Parathyroid adenoma (tissue), 2 donors: ENCODE measurements at regions not wholly inside any gene's neighbourhood (a gene's known extent, or its start where the extent isn't known, plus 50 kb on each side); places are given as distances from the start of the nearest gene placed in this dataset.
"Not testable (repeated sequence)": the region's sequence is repeated elsewhere in the genome, so short reads cannot be mapped to it uniquely, and the experiment has no call there.

Experiments
- H2AFZ ChIP-seq: fragments of 300-600 bp; sonication (generic); one replicate; pipeline ENCODE4 v1.7.0; 2017; ENCODE audit warnings: antibody characterized with exemption, mild to moderate bottlenecking
- H3K27ac ChIP-seq: fragments of 300-600 bp; sonication (generic); one replicate; pipeline ENCODE4 v1.7.0; 2017
- H3K27me3 ChIP-seq: fragments of 300-600 bp; sonication (generic); one replicate; pipeline ENCODE4 v1.7.0; 2017; ENCODE audit warnings: low read length; ENCODE audit not compliant: control insufficient read depth, insufficient read depth
- H3K36me3 ChIP-seq: fragments of 300-600 bp; sonication (generic); one replicate; pipeline ENCODE4 v1.7.0; 2017; ENCODE audit warnings: low read length; ENCODE audit not compliant: control insufficient read depth, insufficient read depth
- H3K4me1 ChIP-seq: fragments of 300-600 bp; sonication (generic); one replicate; pipeline ENCODE4 v1.7.0; 2017; ENCODE audit warnings: control low read depth
- H3K4me2 ChIP-seq: fragments of 300-600 bp; sonication (generic); one replicate; pipeline ENCODE4 v1.7.0; 2017; ENCODE audit warnings: low read length
- H3K4me3 ChIP-seq: fragments of 300-600 bp; sonication (generic); one replicate; pipeline ENCODE4 v1.7.0; 2017; ENCODE audit warnings: low read depth, low read length
- H3K79me2 ChIP-seq: fragments of 300-600 bp; sonication (generic); one replicate; pipeline ENCODE4 v1.7.0; 2017; ENCODE audit warnings: control low read depth
- H3K9ac ChIP-seq: fragments of 300-600 bp; sonication (generic); one replicate; pipeline ENCODE4 v1.7.0; 2017; ENCODE audit warnings: mild to moderate bottlenecking
- H3K9me3 ChIP-seq: fragments of 300-600 bp; sonication (generic); one replicate; pipeline ENCODE4 v1.7.0; 2017; ENCODE audit warnings: low read length; ENCODE audit not compliant: control insufficient read depth
- CTCF ChIP-seq: fragments of 300-600 bp; sonication (generic); IDR thresholded peaks from one replicate; pipeline ENCODE4 v1.7.0; 2017; ENCODE audit warnings: antibody characterized with exemption, mild to moderate bottlenecking
- donor health status: primary hyperparathyroidism.

- no peaks in the 10 kb centered on the region for H3K79me2 ChIP-seq
- no peak overlapping the region for H2AFZ ChIP-seq
- H3K27ac ChIP-seq, result no peak overlapping the region
- no peaks in the 10 kb centered on the region for H3K27me3 ChIP-seq
- no peak overlapping the region for H3K4me3 ChIP-seq
- TF ChIP-seq CTCF, result no peak
- no peak overlapping the region for H3K9ac ChIP-seq
- no peaks in the 10 kb centered on the region for H3K36me3 ChIP-seq
- H3K9me3 ChIP-seq, result no peaks in the 10 kb centered on the region
- H3K4me1 ChIP-seq, result no peaks in the 10 kb centered on the region
- H3K4me2 ChIP-seq, result no peak overlapping the region
Measured at GRCh38 chr5:12661617-12662370, 757.5 kb upstream of the CTNND2 start.

GRCh38 chr5:12660279-12661107, 756.2 kb upstream of the CTNND2 start:
- not testable (repeated sequence) for H3K27me3 ChIP-seq, H3K4me1 ChIP-seq, H2AFZ ChIP-seq, H3K36me3 ChIP-seq, H3K9me3 ChIP-seq, H3K27ac ChIP-seq, H3K9ac ChIP-seq, H3K4me3 ChIP-seq, H3K4me2 ChIP-seq, H3K79me2 ChIP-seq

- H3K27ac ChIP-seq, result no peak overlapping the region
- no peak overlapping the region for H3K9ac ChIP-seq
- no peaks in the 10 kb centered on the region for H3K4me1 ChIP-seq
- H3K4me3 ChIP-seq, result no peak overlapping the region
- no peak overlapping the region for H3K4me2 ChIP-seq
- H3K27me3 ChIP-seq, result no peaks in the 10 kb centered on the region
- TF ChIP-seq CTCF, result no peak
- no peaks in the 10 kb centered on the region for H3K9me3 ChIP-seq
- H3K36me3 ChIP-seq, result no peaks in the 10 kb centered on the region
- H2AFZ ChIP-seq, result no peak overlapping the region
- H3K79me2 ChIP-seq, result no peaks in the 10 kb centered on the region
Measured at GRCh38 chr5:12659686-12660085, 755.4 kb upstream of the CTNND2 start.

- H3K4me2 ChIP-seq, result no peak overlapping the region
- H3K79me2 ChIP-seq, result no peaks in the 10 kb centered on the region
- no peak for TF ChIP-seq CTCF
- no peak overlapping the region for H3K9ac ChIP-seq
- no peaks in the 10 kb centered on the region for H3K27me3 ChIP-seq
- H2AFZ ChIP-seq, result no peak overlapping the region
- H3K4me1 ChIP-seq, result no peaks in the 10 kb centered on the region
- no peaks in the 10 kb centered on the region for H3K36me3 ChIP-seq
- no peak overlapping the region for H3K27ac ChIP-seq
- no peaks in the 10 kb centered on the region for H3K9me3 ChIP-seq
- no peak overlapping the region for H3K4me3 ChIP-seq
Measured at GRCh38 chr5:12658871-12659446, 754.7 kb upstream of the CTNND2 start.

GRCh38 chr5:12657914-12658474, 753.7 kb upstream of the CTNND2 start:
- H3K27me3 ChIP-seq, H3K4me3 ChIP-seq, H3K9me3 ChIP-seq, H3K4me1 ChIP-seq, H3K79me2 ChIP-seq, H3K9ac ChIP-seq, H3K27ac ChIP-seq, H3K36me3 ChIP-seq, H3K4me2 ChIP-seq, H2AFZ ChIP-seq: not testable (repeated sequence)
